Ishikawa (cell line): ENCODE measurements at regions not wholly inside any gene's neighbourhood (a gene's known extent, or its start where the extent isn't known, plus 50 kb on each side); places are given as distances from the start of the nearest gene placed in this dataset.

Source experiments
- CEBPB ChIP-seq: IDR thresholded peaks from 2 replicates; pipeline ENCODE4 v1.6.1; 2012
- CREB1 ChIP-seq: IDR thresholded peaks from 2 replicates; pipeline ENCODE4 v1.6.1; 2012; ENCODE audit warnings: low read depth
- EGR1 ChIP-seq: IDR thresholded peaks from 2 replicates; pipeline ENCODE4 v1.6.1; 2012
- EP300 ChIP-seq: IDR thresholded peaks from 2 replicates; pipeline ENCODE4 v1.6.1; 2012; ENCODE audit warnings: borderline replicate concordance
- NFIC ChIP-seq: IDR thresholded peaks from 2 replicates; pipeline ENCODE4 v1.6.1; 2012
- RAD21 ChIP-seq: IDR thresholded peaks from 2 replicates; pipeline ENCODE4 v1.6.1; 2012; ENCODE audit warnings: low read depth
- TAF1 ChIP-seq: IDR thresholded peaks from 2 replicates; pipeline ENCODE4 v1.6.1; 2012; ENCODE audit warnings: low read depth, mild to moderate bottlenecking
- TCF12 ChIP-seq: IDR thresholded peaks from 2 replicates; pipeline ENCODE4 v1.6.1; 2012; ENCODE audit warnings: low read depth
- TEAD4 ChIP-seq: IDR thresholded peaks from 2 replicates; pipeline ENCODE4 v1.6.1; 2012
- YY1 ChIP-seq: IDR thresholded peaks from 2 replicates; pipeline ENCODE4 v1.6.1; 2012; ENCODE audit warnings: low read depth
- ZBTB7A ChIP-seq: IDR thresholded peaks from 2 replicates; pipeline ENCODE4 v1.6.1; 2012; ENCODE audit warnings: low read depth
- TF ChIP-seq, protein P1 (sequence below): IDR thresholded peaks from 2 replicates; pipeline ENCODE4 v1.6.1; 2012
- TF ChIP-seq, protein P2 (sequence below): IDR thresholded peaks from 2 replicates; pipeline ENCODE4 v1.6.1; 2012
- TF ChIP-seq, protein P3 (sequence below): IDR thresholded peaks from 2 replicates; pipeline ENCODE4 v1.6.1; 2012; ENCODE audit warnings: low read depth, mild to moderate bottlenecking

DNA sequence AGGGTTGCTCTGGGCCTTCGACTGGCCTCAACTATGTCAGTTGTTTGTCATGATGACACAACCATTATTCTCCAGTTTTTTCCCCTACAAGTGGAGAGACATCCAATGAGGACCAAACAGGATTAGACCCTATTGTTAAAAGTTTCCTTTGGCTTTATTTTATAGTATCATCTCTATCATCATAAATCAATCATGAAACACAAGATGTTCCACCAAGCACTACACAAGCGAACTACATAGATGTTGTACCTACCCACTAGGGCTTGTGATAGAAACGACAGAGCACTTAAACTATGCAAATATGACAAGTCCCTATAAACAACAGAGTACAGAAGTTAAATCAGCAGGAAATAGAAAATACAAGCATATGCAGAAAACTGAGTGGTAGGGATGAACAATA lies 422.5 kb upstream of the MARCKS start:
- no peak for TF ChIP-seq CREB1
- TF ChIP-seq RAD21, result no peak
- TF ChIP-seq CEBPB, result no peak
- TF ChIP-seq, protein P1, sequence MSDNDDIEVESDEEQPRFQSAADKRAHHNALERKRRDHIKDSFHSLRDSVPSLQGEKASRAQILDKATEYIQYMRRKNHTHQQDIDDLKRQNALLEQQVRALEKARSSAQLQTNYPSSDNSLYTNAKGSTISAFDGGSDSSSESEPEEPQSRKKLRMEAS, result no peak
- TF ChIP-seq EP300, result no peak
- TF ChIP-seq TCF12, result no peak
- TF ChIP-seq TEAD4, result no peak
- TF ChIP-seq YY1, result no peak
- TF ChIP-seq ZBTB7A, result no peak
- TF ChIP-seq NFIC, result no peak
- TF ChIP-seq, protein P2, sequence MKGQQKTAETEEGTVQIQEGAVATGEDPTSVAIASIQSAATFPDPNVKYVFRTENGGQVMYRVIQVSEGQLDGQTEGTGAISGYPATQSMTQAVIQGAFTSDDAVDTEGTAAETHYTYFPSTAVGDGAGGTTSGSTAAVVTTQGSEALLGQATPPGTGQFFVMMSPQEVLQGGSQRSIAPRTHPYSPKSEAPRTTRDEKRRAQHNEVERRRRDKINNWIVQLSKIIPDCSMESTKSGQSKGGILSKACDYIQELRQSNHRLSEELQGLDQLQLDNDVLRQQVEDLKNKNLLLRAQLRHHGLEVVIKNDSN, result no peak
- TF ChIP-seq TAF1, result no peak
- TF ChIP-seq, protein P3, sequence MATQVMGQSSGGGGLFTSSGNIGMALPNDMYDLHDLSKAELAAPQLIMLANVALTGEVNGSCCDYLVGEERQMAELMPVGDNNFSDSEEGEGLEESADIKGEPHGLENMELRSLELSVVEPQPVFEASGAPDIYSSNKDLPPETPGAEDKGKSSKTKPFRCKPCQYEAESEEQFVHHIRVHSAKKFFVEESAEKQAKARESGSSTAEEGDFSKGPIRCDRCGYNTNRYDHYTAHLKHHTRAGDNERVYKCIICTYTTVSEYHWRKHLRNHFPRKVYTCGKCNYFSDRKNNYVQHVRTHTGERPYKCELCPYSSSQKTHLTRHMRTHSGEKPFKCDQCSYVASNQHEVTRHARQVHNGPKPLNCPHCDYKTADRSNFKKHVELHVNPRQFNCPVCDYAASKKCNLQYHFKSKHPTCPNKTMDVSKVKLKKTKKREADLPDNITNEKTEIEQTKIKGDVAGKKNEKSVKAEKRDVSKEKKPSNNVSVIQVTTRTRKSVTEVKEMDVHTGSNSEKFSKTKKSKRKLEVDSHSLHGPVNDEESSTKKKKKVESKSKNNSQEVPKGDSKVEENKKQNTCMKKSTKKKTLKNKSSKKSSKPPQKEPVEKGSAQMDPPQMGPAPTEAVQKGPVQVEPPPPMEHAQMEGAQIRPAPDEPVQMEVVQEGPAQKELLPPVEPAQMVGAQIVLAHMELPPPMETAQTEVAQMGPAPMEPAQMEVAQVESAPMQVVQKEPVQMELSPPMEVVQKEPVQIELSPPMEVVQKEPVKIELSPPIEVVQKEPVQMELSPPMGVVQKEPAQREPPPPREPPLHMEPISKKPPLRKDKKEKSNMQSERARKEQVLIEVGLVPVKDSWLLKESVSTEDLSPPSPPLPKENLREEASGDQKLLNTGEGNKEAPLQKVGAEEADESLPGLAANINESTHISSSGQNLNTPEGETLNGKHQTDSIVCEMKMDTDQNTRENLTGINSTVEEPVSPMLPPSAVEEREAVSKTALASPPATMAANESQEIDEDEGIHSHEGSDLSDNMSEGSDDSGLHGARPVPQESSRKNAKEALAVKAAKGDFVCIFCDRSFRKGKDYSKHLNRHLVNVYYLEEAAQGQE, result no peak
- TF ChIP-seq EGR1, result no peak
